22Rv1 (cell line): ENCODE measurements at regions not wholly inside any gene's neighbourhood (a gene's known extent, or its start where the extent isn't known, plus 50 kb on each side); places are given as distances from the start of the nearest gene placed in this dataset.

Source experiments
- CTCF ChIP-seq: fragments of 450-650 bp; IDR thresholded peaks from 2 replicates; pipeline ENCODE4 v1.5.1; 2017; ENCODE audit warnings: mild to moderate bottlenecking
- ZFX ChIP-seq: fragments of 450-650 bp; IDR thresholded peaks from 2 replicates; pipeline ENCODE4 v1.6.1; 2017; ENCODE audit warnings: antibody characterized with exemption, borderline replicate concordance

DNA sequence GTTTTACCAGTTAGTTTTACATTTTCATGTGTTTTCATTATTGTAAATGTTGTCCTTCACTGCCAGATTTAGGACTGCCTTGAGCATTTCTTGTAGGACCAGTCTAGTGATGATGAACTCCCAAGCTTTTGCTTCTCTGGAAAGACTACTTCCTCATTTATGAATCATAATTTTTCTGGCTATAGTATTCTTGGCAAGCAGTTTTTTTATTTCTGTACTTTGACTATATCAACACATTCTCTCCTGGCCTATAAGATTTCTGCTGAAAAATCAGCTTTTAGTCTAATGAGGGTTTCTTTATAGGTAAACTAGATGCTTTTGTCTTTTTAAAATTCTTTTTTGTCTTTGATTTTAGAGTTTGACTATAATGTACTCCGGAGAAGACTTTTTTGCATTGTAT, 256.8 kb upstream of the GRAMD2B start:
- TF ChIP-seq CTCF (no peak), ZFX (no peak)
